ENCODE measurements at regions not wholly inside any gene's neighbourhood (a gene's known extent, or its start where the extent isn't known, plus 50 kb on each side); places are given as distances from the start of the nearest gene placed in this dataset.

- H3K36me3 ChIP-seq: no peaks in the 10 kb centered on the region
- WGBS, 5 donors: 38 to 56% (median 41%) methylated on average over 2 of the region's 2 CpGs
- no peaks in the 10 kb centered on the region for H3K27me3 ChIP-seq
- intact Hi-C loops (cut with DNase I; ENCODE audit: low total_unique reads): no loop called here
- no peak for DNase-seq
- no peaks in the 10 kb centered on the region for H3K4me1 ChIP-seq
- TF ChIP-seq POLR2AphosphoS5 (IDR thresholded peaks at IDR 0.05) (no peak), CTCF (IDR thresholded peaks at IDR 0.05) (no peak), POLR2A (IDR thresholded peaks at IDR 0.05) (no peak), EP300 (IDR thresholded peaks at IDR 0.05) (no peak)
- H3K9me3 ChIP-seq: no peaks in the 10 kb centered on the region
- H3K27ac ChIP-seq: no peak overlapping the region
- H3K4me3 ChIP-seq: no peak overlapping the region
These were observed 60.0 kb upstream of the DCBLD2 start for GRCh38 chr3:98961161-98962155.

- Histone ChIP-seq H3K4me1 (no peaks in the 10 kb centered on the region), H3K4me3 (no peak overlapping the region), H3K9me3 (no peaks in the 10 kb centered on the region), H3K36me3 (no peaks in the 10 kb centered on the region), H3K27ac (no peak overlapping the region), H3K27me3 (no peaks in the 10 kb centered on the region)
- TF ChIP-seq EP300 (IDR thresholded peaks at IDR 0.05): no peak
- no peak for TF ChIP-seq POLR2A (IDR thresholded peaks at IDR 0.05)
- TF ChIP-seq CTCF (IDR thresholded peaks at IDR 0.05): no peak
- no peak for TF ChIP-seq POLR2AphosphoS5 (IDR thresholded peaks at IDR 0.05)
- no peak for DNase-seq
- 53 to 74% (median 59%) methylated on average over 2 of the region's 2 CpGs for WGBS, 5 donors
- intact Hi-C loops (cut with DNase I; ENCODE audit: low total_unique reads): no loop called here
These were observed 56.2 kb upstream of the DCBLD2 start for GRCh38 chr3:98957681-98958080.

- intact Hi-C loops (cut with DNase I; ENCODE audit: low total_unique reads): no loop called here
- H3K4me1 ChIP-seq: no peaks in the 10 kb centered on the region
These were observed 54.5 kb upstream of the DCBLD2 start for GRCh38 chr3:98956008-98956407.

More at GRCh38 chr3:98956008-98956407, 54.5 kb upstream of the DCBLD2 start:
- Histone ChIP-seq H3K36me3 (no peaks in the 10 kb centered on the region), H3K27ac (no peak overlapping the region), H3K9me3 (no peaks in the 10 kb centered on the region), H3K4me3 (no peak overlapping the region), H3K27me3 (no peaks in the 10 kb centered on the region)
- no peak for TF ChIP-seq CTCF (IDR thresholded peaks at IDR 0.05)
- no peak for TF ChIP-seq POLR2A (IDR thresholded peaks at IDR 0.05)
- TF ChIP-seq POLR2AphosphoS5 (IDR thresholded peaks at IDR 0.05): no peak
- TF ChIP-seq EP300 (IDR thresholded peaks at IDR 0.05): no peak
- DNase-seq: no peak

Data from stomach (tissue), 8 donors.